OCI-LY3 (cell line): ENCODE measurements at regions not wholly inside any gene's neighbourhood (a gene's known extent, or its start where the extent isn't known, plus 50 kb on each side); places are given as distances from the start of the nearest gene placed in this dataset.

Experiments used
- H2AFZ ChIP-seq: fragments of 200-600, 300-600 bp; shearing (Covaris generic); 2 replicates; pipeline ENCODE4 v1.6.0; 2014; ENCODE audit warnings: antibody characterized with exemption, low read depth, low read length
- H3K27ac ChIP-seq: fragments of 200-600, 300-600 bp; sonication (generic); 2 replicates; pipeline ENCODE4 v1.5.1; 2014; ENCODE audit warnings: mild to moderate bottlenecking, low read length, moderate library complexity, mixed read lengths
- H3K27me3 ChIP-seq: fragments of 200-600, 300-600 bp; sonication (generic); 2 replicates; pipeline ENCODE4 v1.6.1; 2014; ENCODE audit warnings: low read depth, low read length, mixed read lengths
- H3K36me3 ChIP-seq: fragments of 200-600, 300-600 bp; sonication (generic); replicated peaks from 2 replicates; pipeline ENCODE3; 2014; ENCODE audit warnings: low read depth, low read length, mixed read lengths
- H3K4me1 ChIP-seq: fragments of 300-600, 200-600 bp; sonication (generic); 2 replicates; pipeline ENCODE4 v1.6.1; 2014; ENCODE audit warnings: low read length, mixed read lengths
- H3K4me2 ChIP-seq: fragments of 200-600, 300-600 bp; sonication (generic); 2 replicates; pipeline ENCODE4 v1.6.1; 2014; ENCODE audit warnings: low read length, mixed read lengths
- H3K4me3 ChIP-seq: fragments of 300-600, 200-600 bp; sonication (generic); 2 replicates; pipeline ENCODE4 v1.5.1; 2014; ENCODE audit warnings: antibody characterized with exemption, mild to moderate bottlenecking, low read length, moderate library complexity
- H3K79me2 ChIP-seq: fragments of 300-600, 200-600 bp; shearing (Covaris generic); 2 replicates; pipeline ENCODE4 v1.6.1; 2014; ENCODE audit warnings: mild to moderate bottlenecking, low read length, mixed read lengths
- H3K9ac ChIP-seq: fragments of 300-600, 200-600 bp; shearing (Covaris generic); 2 replicates; pipeline ENCODE4 v1.6.0; 2014; ENCODE audit warnings: mild to moderate bottlenecking, low read length, moderate library complexity
- H3K9me3 ChIP-seq: fragments of 200-600, 300-600 bp; shearing (Covaris generic); 2 replicates; pipeline ENCODE4 v1.6.1; 2014; ENCODE audit warnings: low read length, mixed read lengths; ENCODE audit not compliant: insufficient read depth
- H4K20me1 ChIP-seq: fragments of 200-600, 300-600 bp; sonication (generic); 2 replicates; pipeline ENCODE4 v1.6.1; 2016; ENCODE audit warnings: low read length, mixed read lengths; ENCODE audit not compliant: insufficient read depth
- EZH2phosphoT487 ChIP-seq: fragments of 200-600 bp; shearing (Covaris generic); IDR thresholded peaks from 2 replicates; pipeline ENCODE4 v1.6.1; 2018; ENCODE audit warnings: antibody characterized with exemption, mixed run types, low read depth
- TF ChIP-seq, protein P1 (sequence below): fragments of 200-600, 300-600 bp; sonication (generic); IDR thresholded peaks from 2 replicates; pipeline ENCODE4 v1.5.1; 2014; ENCODE audit warnings: antibody characterized with exemption, low read length, low read depth

DNA sequence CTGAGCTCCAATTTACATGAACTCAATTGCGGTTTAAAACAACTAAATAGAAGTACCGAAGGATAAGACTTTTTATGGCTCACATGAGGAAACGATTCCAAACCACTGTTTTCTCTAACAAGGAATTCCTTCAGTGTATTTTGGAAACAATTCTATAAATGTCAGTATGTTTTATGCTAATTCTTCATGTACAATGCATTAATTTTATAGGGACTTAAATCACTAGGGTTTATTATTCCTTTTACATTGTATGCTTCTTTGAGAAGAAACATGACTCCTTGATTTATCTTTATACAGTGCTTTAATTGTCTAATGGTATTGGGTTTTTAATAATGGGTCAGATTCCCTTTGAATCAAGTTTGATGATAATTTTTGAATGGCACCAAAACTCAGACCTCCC, 566.8 kb downstream of the EPHA4 start:
- Histone ChIP-seq H3K9ac (no peak overlapping the region), H3K4me3 (no peak overlapping the region), H3K27ac (no peak overlapping the region), H3K36me3 (no peaks in the 10 kb centered on the region), H3K4me2 (no peak overlapping the region), H4K20me1 (no peaks in the 10 kb centered on the region), H3K9me3 (no peaks in the 10 kb centered on the region), H3K79me2 (no peaks in the 10 kb centered on the region), H3K4me1 (no peaks in the 10 kb centered on the region), H3K27me3 (no peaks in the 10 kb centered on the region), H2AFZ (no peak overlapping the region)
- no peak for TF ChIP-seq EZH2phosphoT487
- TF ChIP-seq, protein P1, sequence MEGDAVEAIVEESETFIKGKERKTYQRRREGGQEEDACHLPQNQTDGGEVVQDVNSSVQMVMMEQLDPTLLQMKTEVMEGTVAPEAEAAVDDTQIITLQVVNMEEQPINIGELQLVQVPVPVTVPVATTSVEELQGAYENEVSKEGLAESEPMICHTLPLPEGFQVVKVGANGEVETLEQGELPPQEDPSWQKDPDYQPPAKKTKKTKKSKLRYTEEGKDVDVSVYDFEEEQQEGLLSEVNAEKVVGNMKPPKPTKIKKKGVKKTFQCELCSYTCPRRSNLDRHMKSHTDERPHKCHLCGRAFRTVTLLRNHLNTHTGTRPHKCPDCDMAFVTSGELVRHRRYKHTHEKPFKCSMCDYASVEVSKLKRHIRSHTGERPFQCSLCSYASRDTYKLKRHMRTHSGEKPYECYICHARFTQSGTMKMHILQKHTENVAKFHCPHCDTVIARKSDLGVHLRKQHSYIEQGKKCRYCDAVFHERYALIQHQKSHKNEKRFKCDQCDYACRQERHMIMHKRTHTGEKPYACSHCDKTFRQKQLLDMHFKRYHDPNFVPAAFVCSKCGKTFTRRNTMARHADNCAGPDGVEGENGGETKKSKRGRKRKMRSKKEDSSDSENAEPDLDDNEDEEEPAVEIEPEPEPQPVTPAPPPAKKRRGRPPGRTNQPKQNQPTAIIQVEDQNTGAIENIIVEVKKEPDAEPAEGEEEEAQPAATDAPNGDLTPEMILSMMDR: no peak

DNA sequence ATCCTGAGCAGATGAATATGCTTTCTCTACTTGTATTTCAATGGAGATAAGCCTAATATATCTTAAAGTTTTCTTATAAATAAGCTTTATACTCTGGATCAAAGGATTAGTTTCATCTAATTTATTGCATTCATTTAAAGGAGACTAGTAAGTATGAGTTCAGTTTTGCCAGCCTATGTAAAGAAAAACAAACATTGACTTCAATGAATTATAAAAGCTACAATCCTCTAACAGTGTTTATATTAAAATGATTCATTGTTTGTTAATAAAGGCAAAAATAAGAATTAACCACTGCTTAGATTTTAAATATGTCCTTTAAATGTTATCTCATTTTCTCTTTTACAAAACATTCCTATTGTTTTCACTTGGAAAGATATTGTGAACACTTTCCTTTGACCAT, 566.0 kb downstream of the EPHA4 start:
- TF ChIP-seq EZH2phosphoT487: no peak
- TF ChIP-seq, protein P1: no peak
- Histone ChIP-seq H3K9ac (no peak overlapping the region), H2AFZ (no peak overlapping the region), H3K36me3 (no peaks in the 10 kb centered on the region), H3K9me3 (no peaks in the 10 kb centered on the region), H4K20me1 (no peaks in the 10 kb centered on the region), H3K27ac (no peak overlapping the region), H3K79me2 (no peaks in the 10 kb centered on the region), H3K27me3 (no peaks in the 10 kb centered on the region), H3K4me2 (no peak overlapping the region), H3K4me3 (no peak overlapping the region), H3K4me1 (no peaks in the 10 kb centered on the region)

DNA sequence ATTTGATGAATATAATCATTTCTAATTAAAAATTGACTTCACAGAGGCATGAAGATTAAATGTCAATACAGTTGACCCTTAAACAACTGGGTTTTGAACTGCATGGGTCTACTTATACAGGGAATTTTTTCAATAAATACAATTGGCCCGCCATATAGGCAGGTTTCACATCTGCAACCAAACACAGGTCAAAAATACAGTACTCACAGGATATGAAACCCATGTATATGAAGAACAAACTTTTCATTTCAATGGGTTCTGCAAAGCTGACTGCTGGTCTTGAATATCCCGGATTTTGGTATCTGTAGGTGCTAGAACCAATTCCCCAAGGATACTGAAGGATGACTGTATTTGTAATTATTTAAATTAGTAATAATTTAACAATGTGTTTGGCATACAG, 555.6 kb downstream of the EPHA4 start:
- H3K36me3 ChIP-seq: no peaks in the 10 kb centered on the region
- no peaks in the 10 kb centered on the region for H4K20me1 ChIP-seq
- no peak overlapping the region for H3K27ac ChIP-seq
- H3K27me3 ChIP-seq: no peaks in the 10 kb centered on the region
- no peak overlapping the region for H2AFZ ChIP-seq
- TF ChIP-seq, protein P1: no peak
- peaks cover 9% of the 10 kb centered on the region for H3K4me1 ChIP-seq
- no peak overlapping the region for H3K4me2 ChIP-seq
- H3K9me3 ChIP-seq: no peaks in the 10 kb centered on the region
- no peak overlapping the region for H3K4me3 ChIP-seq
- H3K79me2 ChIP-seq: no peaks in the 10 kb centered on the region
- H3K9ac ChIP-seq: no peak overlapping the region

DNA sequence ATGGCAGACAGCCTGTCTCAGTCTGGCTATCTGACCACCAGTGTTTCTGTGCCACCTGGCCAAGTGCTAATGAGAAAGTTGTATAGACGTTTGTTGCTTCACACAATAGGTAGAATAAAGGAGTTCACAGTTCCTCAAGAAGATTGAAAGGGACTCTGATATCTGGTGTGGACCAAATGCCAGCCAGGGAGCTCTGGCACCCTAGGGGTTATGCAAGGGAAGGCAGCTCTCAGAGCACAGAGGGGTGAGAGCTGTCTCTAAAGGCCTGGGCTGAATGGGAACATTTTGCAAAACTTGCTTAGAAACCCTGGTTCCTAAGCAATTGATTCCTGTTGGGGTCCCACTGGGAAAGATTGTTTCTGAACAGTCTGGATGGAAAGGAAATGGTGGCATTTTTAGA, 553.8 kb downstream of the EPHA4 start:
- peaks cover 9% of the 10 kb centered on the region for H3K4me1 ChIP-seq
- TF ChIP-seq, protein P1: no peak
- no peak for TF ChIP-seq EZH2phosphoT487
- H3K27ac ChIP-seq: no peak overlapping the region
- H3K36me3 ChIP-seq: no peaks in the 10 kb centered on the region
- H3K9ac ChIP-seq: no peak overlapping the region
- H3K4me2 ChIP-seq: no peak overlapping the region
- H3K27me3 ChIP-seq: no peaks in the 10 kb centered on the region
- H2AFZ ChIP-seq: no peak overlapping the region
- no peaks in the 10 kb centered on the region for H3K79me2 ChIP-seq
- no peak overlapping the region for H3K4me3 ChIP-seq
- no peaks in the 10 kb centered on the region for H3K9me3 ChIP-seq
- H4K20me1 ChIP-seq: no peaks in the 10 kb centered on the region
